HEK293T (cell line): ENCODE measurements at regions not wholly inside any gene's neighbourhood (a gene's known extent, or its start where the extent isn't known, plus 50 kb on each side); places are given as distances from the start of the nearest gene placed in this dataset.

Experiments
- BHLHE40 ChIP-seq: fragments of 450-650 bp; IDR thresholded peaks from 2 replicates; pipeline ENCODE4 v1.6.1; 2016; ENCODE audit warnings: mild to moderate bottlenecking, moderate library complexity, borderline replicate concordance
- ELF4 ChIP-seq: fragments of 450-650 bp; IDR thresholded peaks from 2 replicates; pipeline ENCODE4 v1.6.1; 2017; ENCODE audit warnings: antibody characterized with exemption
- FOXA1 ChIP-seq: fragments of 450-650 bp; IDR thresholded peaks from 2 replicates; pipeline ENCODE4 v1.6.1; 2016; ENCODE audit warnings: mild to moderate bottlenecking
- FOXK2 ChIP-seq: fragments of 450-650 bp; IDR thresholded peaks from 2 replicates; pipeline ENCODE4 v1.6.1; 2016; ENCODE audit warnings: mild to moderate bottlenecking
- FOXM1 ChIP-seq: fragments of 450-650 bp; IDR thresholded peaks from 2 replicates; pipeline ENCODE4 v1.6.1; 2017; ENCODE audit warnings: mild to moderate bottlenecking, borderline replicate concordance
- L3MBTL2 ChIP-seq: fragments of 450-650 bp; conservative IDR thresholded peaks from 2 replicates; pipeline ENCODE4 v1.6.1; 2016; ENCODE audit warnings: mild to moderate bottlenecking
- LEF1 ChIP-seq: fragments of 450-650 bp; IDR thresholded peaks from 2 replicates; pipeline ENCODE4 v1.6.1; 2017; ENCODE audit warnings: mild to moderate bottlenecking, borderline replicate concordance
- SP1 ChIP-seq: fragments of 450-650 bp; IDR thresholded peaks from 2 replicates; pipeline ENCODE4 v1.6.1; 2017
- SUZ12 ChIP-seq: fragments of 450-650 bp; IDR thresholded peaks from 2 replicates; pipeline ENCODE4 v1.6.1; 2016; ENCODE audit warnings: mild to moderate bottlenecking
- TARDBP ChIP-seq: fragments of 450-650 bp; IDR thresholded peaks from 2 replicates; pipeline ENCODE4 v1.6.1; 2016
- TF ChIP-seq, protein P1 (sequence below): fragments of 450-650 bp; IDR thresholded peaks from 2 replicates; pipeline ENCODE4 v1.6.1; 2016

DNA sequence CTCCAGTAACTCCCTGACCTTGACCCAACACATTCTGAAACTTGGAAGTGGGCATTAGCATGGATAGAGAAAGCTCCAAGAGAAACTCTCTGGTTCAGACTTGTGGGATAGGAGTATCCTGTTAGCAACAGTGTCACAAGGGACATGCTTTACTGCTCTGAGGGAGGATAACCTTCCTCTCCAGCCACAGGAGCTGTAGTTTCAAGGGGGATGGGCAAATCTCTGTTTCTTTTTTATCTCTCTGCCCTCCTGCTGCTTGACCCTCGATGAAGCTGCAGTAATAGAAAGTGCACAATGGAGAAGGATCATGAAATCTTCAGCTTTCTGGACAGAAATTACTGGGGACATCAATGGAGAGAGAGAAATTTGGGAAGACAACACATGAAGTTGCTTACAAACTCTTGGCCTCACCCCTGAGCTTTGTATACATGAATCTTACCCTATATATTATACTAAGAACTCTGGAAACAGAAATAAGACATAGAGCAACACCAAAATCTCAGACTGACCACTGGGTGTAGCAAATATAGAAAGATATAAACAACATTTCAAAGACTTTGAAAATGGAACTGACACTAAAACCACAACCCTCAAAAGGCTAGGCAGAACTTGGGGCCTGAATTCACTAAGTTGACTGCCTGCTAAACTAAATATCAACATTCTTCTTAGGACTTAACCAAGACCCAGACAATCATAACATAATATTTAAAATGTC is 471.0 kb upstream of the MEF2C start:
- TF ChIP-seq FOXM1 (no peak), BHLHE40 (no peak), SUZ12 (no peak), FOXK2 (no peak), FOXA1 (no peak), L3MBTL2 (no peak), SP1 (no peak), LEF1 (no peak), ELF4 (no peak), TARDBP (no peak)
- TF ChIP-seq, protein P1, sequence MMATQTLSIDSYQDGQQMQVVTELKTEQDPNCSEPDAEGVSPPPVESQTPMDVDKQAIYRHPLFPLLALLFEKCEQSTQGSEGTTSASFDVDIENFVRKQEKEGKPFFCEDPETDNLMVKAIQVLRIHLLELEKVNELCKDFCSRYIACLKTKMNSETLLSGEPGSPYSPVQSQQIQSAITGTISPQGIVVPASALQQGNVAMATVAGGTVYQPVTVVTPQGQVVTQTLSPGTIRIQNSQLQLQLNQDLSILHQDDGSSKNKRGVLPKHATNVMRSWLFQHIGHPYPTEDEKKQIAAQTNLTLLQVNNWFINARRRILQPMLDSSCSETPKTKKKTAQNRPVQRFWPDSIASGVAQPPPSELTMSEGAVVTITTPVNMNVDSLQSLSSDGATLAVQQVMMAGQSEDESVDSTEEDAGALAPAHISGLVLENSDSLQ: no peak
